GM18507 (cell line): ENCODE measurements at regions not wholly inside any gene's neighbourhood (a gene's known extent, or its start where the extent isn't known, plus 50 kb on each side); places are given as distances from the start of the nearest gene placed in this dataset.
"Not testable (repeated sequence)": the region's sequence is repeated elsewhere in the genome, so short reads cannot be mapped to it uniquely, and the experiment has no call there.

Experiments
- DNase-seq: peaks from one replicate; pipeline ENCODE4 v3.0.0; 2011; ENCODE audit warnings: low read depth; ENCODE audit not compliant: insufficient read length; ENCODE audit errors: extremely low spot score
- FAIRE-seq: peaks from 2 replicates; lab custom pipeline; 2011; peaks lifted over from hg19 to GRCh38; lab: Jason Lieb, UNC

GRCh38 chr4:79224777-79225104 lies 101.1 kb downstream of the NAA11 start:
- FAIRE-seq (no peak), DNase-seq (no peak)

GRCh38 chr4:79223993-79224776 lies 101.7 kb downstream of the NAA11 start:
- DNase-seq (no peak), FAIRE-seq (no peak)

GRCh38 chr4:79217025-79217424 lies 108.8 kb downstream of the NAA11 start:
- FAIRE-seq (no peak), DNase-seq (no peak)

- FAIRE-seq, result no peak
- no peak for DNase-seq
These were observed 112.2 kb downstream of the NAA11 start for GRCh38 chr4:79213702-79214101.

GRCh38 chr4:79213010-79213409 lies 112.9 kb downstream of the NAA11 start:
- no peak for FAIRE-seq
- DNase-seq, result no peak

GRCh38 chr4:79212311-79212710 lies 113.5 kb downstream of the NAA11 start:
- DNase-seq (no peak), FAIRE-seq (no peak)

- FAIRE-seq, result no peak
- no peak for DNase-seq
These were observed 114.4 kb downstream of the NAA11 start for GRCh38 chr4:79211490-79211889.

GRCh38 chr4:79210636-79211049 lies 115.2 kb downstream of the NAA11 start:
- FAIRE-seq (no peak), DNase-seq (no peak)

- DNase-seq (no peak), FAIRE-seq (no peak)
These were observed 115.8 kb downstream of the NAA11 start for GRCh38 chr4:79209822-79210635.

GRCh38 chr4:79209081-79209480 lies 116.8 kb downstream of the NAA11 start:
- no peak for DNase-seq
- FAIRE-seq, result no peak

- no peak for DNase-seq
- FAIRE-seq, result no peak
These were observed 118.6 kb downstream of the NAA11 start for GRCh38 chr4:79207281-79207680.

- DNase-seq, result no peak
- no peak for FAIRE-seq
These were observed 119.2 kb downstream of the NAA11 start for GRCh38 chr4:79206660-79207059.

- DNase-seq, result no peak
These were observed 120.7 kb downstream of the NAA11 start for GRCh38 chr4:79205121-79205520.

GRCh38 chr4:79201971-79202370 lies 123.9 kb downstream of the NAA11 start:
- FAIRE-seq, result no peak
- DNase-seq, result no peak

More at GRCh38 chr4:79205121-79205520, 120.7 kb downstream of the NAA11 start:
- FAIRE-seq, result no peak

GRCh38 chr4:79199743-79200142 lies 126.1 kb downstream of the NAA11 start:
- no peak for DNase-seq
- no peak for FAIRE-seq

- FAIRE-seq (no peak), DNase-seq (no peak)
These were observed 126.8 kb downstream of the NAA11 start for GRCh38 chr4:79198951-79199587.

- no peak for DNase-seq
- FAIRE-seq, result no peak
These were observed 128.4 kb downstream of the NAA11 start for GRCh38 chr4:79197275-79198009.

GRCh38 chr4:79191292-79191691 lies 134.6 kb downstream of the NAA11 start:
- DNase-seq, result not testable (repeated sequence)

GRCh38 chr4:79185526-79186045 lies 140.3 kb downstream of the NAA11 start:
- DNase-seq (no peak), FAIRE-seq (no peak)

More at GRCh38 chr4:79191292-79191691, 134.6 kb downstream of the NAA11 start:
- FAIRE-seq, result not testable (repeated sequence)
